ENCODE measurements at regions not wholly inside any gene's neighbourhood (a gene's known extent, or its start where the extent isn't known, plus 50 kb on each side); places are given as distances from the start of the nearest gene placed in this dataset.
"Not testable (repeated sequence)": the region's sequence is repeated elsewhere in the genome, so short reads cannot be mapped to it uniquely, and the experiment has no call there.

DNA sequence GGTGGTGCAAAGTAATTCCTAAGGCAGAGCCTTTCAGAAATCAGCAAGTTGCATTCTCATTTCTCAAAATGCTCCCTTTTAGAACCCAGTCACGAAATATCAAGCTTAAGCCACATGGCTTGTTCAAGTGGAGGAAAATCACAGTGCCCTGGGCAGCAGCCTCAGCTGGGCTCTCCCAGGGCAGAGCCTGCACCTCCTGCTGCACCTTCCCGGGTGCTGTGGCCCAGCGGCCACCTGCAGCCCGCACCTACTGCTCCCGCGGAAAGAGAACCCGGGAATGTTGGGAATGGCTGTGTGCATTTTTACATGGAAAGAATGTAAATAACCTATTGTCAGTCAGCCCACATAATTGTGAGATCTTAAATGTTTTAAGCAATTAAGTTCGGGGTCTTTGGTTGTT lies 396.5 kb upstream of the VSTM2A start:
- no peak for DNase-seq

DNA sequence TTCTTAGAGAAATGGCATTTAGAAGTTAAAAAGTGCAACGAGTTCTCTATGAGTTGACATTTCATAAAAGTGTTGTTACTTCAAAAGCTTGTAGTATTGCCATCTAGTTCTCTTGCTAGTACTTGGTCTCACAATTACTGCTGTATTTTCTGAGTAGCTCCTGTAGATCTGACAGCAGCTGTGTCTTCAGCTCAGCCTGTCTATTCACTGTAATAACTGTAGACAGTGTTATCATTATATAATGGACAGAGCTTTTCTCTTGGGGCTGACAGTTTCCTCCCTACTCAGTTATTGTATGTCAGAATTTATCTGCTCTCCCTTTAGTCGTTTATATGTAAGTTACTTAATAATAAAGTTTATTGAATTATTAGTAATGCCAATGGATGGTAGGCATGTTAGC lies 388.7 kb upstream of the VSTM2A start:
- no peak for DNase-seq

DNA sequence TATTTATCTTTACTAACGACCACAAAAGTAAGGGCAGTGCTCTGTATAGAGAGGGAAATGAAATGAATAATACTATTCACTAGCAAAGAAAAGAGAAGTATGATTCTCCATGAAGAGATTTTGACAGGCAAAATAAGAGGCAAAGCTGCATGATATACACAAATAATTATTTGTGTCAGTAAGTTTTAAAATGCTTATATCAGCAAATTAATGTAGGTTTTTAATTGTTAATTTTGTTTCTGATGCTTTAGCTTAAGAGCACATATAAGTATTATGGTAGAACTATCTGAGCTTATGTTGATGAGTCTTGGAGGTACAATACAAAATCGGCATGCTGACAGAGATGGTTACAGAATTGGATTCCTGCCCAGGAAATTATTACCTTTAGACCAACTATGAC lies 383.1 kb upstream of the VSTM2A start:
- DNase-seq, result no peak

DNA sequence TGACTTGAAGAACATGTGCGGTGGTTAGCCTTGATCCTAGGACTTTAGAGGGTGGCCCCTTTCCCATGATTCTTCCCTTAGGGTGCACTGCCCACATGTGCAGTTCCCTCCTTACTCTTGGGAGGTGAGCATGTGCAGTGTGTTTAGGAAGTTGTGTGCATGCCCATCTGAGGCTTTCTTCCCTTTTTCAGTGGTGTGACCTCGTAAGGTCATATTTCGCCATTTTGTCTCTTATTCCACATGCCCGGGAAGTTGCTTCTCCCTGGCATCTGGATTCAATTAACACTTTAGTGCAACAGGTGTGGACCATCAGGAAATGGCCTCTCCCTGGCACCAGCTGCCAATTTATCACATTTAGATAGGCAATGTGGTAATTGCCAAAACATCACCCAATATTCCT lies 380.6 kb upstream of the VSTM2A start:
- DNase-seq, result no peak

DNA sequence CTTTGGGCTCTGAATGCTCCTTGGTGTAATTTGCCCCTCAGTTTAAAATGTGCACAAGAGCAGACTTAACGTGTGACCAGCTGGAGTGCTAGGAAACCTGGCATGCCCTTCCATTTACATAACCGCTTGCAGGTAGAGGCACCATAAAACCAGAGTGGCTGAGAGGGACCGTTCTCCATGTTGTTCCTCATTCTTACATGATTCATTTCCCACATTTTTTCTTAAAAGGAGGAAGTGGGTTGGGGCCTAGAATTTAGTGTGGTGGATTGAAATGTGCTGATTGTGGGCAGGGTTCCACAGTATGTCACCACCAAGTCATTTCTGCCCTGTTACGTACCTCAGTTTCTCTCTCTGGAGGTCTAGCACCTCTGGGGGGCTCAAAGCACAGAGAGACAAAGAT lies 375.8 kb upstream of the VSTM2A start:
- DNase-seq, result no peak

DNA sequence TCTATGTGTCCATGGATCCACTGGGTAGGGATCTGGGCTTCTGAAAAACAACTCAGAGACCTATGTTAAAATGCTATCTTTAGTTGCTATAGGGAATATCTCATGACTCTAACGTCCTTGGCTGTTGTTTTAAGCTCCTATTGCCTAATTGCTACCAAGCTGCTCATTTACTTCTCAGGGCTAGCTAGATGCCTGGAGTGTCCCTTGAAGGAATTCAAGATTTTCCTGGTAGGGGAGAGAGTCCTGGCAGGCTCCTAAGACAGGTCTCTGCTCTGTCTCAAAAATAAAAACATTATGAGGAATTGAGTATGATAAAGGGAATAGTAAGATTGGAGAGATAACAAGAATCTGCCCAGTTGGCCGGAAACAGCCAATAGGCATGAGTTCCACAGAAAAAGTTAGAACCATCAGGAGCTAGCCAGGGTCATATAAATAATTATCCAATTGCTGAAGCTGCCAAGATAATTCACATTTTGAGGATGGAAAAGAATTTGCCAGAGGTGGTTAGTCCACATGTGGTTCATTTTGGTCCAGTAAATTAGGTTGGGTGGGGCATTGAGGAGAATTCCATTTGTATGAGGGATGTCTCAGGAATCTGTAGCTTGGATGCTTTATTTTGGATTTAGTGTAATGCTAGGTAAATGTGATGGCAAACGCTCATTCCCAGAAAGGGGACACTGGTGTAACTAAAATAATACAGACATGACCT lies 362.7 kb upstream of the VSTM2A start:
- DNase-seq, result no peak

DNA sequence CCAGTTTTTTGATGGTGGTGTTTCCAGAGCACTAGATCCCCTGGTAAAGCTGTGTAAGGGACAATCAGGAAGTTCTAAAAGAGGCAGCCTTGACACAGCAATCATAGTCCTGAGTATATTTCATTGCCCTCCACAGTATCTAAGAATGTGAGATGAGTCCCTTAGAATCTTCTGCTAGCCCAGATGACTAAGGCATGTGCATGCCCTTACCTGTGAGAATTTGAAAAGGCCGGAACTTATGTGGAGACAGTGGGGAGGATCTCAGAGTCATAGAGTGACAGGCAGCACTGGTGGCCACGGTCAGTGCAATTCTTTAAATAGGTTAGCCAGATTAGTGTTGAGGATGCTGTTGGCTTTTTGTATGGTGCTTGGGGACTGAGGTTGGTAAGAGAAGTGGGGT lies 361.4 kb upstream of the VSTM2A start:
- DNase-seq, result no peak

DNA sequence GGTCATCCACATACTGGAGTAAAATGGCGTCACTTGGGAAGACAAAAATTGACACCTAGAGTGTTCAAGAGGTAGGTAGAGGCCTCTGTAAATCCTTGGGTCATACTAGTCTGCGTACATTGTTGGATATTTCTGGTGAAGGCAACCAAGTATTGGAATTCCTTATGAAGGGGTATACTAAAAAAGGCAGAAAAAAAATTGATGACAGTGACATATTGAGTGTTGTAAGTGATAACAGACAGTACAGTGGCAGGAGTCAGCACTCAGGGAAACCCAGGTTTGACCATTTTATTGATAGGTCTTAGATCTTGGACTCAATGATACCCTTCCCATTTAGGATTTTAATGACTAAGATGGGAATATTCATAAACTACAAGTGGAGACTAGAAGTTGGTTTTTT lies 359.1 kb upstream of the VSTM2A start:
- no peak for DNase-seq

DNA sequence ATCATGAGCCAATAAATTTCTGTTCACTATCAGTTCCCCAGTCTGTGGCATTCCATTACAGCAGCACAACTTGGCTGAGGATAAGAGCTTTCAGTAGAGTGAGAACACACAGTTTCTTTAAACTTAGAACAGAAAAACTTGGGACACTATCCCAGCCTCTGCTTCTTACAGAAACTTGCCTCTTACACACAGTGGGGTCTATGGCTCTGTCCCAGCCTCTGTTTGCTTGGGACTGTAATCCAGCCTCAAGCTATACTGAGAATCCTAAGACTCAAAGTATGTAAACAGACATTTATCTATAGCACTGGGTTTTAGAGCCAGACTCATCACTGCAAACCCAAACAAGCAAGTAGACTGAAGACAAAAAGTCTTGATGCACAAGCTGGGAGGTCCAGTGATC lies 355.8 kb upstream of the VSTM2A start:
- no peak for DNase-seq

DNA sequence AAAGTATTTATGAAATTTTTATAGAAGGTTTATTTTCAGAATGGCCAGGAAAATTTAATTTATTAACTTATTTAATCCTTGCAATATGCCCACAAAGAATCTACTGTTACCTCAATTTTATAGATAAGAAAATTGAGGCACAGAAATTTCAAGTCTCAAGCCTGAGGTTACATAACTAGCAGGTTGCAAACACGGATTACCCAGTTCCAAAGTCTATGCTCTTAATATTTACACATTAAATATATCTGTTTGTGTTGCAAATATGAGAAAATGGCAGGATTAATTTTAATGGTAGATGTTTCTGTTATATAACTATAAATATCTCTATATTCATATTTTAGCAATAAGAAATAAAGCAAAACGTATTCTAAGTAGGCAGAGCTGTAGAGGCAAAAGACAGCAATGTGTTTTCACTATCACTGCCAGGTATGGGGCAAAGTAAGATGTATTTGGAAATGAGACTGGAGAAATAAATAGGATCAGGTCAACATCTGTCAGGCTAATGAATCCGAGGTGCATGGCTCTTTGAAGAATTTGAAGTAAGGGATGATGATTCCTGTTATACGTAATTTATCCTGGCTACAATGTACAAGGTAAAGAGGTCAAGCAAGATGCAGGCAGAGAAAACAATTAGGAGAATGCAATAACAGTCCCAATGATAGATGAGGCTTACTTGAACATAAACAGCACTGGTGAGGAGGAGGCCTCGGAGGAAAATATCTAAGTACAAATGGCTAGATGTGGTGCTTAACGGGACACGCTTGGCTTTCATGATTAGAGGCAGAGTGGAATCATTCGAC lies 354.1 kb upstream of the VSTM2A start:
- DNase-seq, result no peak

DNA sequence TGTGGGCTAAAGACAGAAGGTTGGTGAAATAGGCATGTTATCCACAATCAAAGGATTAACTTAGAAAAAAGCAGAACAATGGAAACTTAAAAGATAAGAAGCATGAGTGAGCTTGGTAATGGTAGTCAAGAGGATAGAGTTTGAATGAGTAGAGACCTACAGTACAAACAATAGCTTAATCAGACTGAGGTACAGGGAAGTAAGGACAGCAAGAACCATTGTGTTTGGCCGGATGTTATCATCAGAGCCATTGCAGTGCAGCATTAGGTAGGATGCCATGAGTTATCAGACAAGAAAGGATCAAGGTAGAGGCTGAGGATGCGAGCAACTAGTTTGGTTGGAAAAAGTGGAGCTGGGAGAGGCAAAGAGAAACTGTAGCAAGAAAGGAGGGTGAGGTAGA lies 353.3 kb upstream of the VSTM2A start:
- DNase-seq, result no peak

DNA sequence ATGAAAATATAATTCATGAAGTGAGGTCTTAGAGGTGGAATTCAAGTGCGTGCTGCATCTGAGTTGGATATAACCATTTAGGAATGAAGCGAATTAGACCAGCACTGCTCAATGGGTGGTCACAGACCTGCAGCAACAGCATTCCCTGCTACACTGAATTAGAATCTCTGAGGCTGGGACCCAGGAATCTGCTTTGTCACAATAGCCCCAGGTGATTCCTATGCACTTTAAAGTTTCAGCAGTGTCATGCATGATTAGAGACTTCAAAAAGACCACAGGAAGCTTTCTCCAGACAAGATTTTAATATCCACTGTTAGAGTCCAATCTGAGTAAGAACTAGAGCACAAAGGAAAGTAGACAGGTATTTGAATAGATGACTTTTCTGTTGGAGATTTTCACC lies 352.8 kb upstream of the VSTM2A start:
- no peak for DNase-seq

DNA sequence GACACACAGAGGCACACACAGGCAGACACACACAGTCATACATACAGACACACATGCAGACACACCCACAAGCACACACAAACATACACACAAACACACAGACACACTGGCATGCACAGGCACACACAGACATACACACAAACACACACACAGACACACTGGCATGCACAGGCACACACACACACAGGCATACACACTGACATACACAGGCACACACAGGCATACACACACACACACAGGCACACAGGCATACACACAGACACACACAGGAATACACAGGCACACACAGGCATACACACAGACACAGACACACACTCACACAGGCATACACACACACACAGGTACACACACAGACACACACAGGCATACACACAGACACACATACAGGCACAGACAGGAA lies 340.7 kb upstream of the VSTM2A start:
- no peak for DNase-seq

DNA sequence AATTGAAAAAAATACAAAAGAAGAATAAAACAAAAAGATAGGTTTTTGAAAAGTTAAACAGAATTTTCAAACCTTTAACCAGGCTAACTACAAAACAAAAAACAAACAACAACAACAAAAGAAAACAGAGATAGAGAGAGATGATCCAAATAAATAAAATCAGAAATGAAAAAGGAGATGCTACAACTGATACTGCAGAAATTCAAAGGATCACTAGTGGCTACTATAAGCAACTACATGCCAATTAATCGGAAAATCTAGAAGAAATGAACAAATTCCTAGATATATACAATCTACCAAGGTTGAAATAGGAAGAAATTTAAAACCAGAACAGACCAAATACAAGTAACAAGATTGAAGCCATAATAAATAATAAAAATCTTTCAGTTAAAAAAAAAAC lies 326.8 kb upstream of the VSTM2A start:
- DNase-seq, result no peak

DNA sequence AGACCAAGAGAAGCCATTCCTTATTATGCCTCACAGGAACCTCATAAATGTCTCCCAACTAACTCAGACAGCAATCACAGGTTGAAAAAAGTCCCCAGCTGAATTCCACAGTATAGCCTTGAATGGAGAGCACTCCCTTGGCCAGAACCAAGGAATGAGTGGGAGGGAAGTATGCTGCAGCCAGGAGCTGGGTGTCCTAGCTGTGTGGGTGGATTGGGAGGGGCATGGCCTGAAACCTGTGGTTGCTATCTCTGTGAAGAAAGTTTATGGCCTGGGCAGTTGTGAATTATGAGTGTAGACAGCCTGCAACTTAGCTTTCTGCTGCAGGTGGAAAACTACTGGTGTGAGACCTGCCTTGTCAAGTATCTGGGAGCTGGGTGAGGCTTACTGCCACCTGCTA lies 316.1 kb upstream of the VSTM2A start:
- DNase-seq, result not testable (repeated sequence)

DNA sequence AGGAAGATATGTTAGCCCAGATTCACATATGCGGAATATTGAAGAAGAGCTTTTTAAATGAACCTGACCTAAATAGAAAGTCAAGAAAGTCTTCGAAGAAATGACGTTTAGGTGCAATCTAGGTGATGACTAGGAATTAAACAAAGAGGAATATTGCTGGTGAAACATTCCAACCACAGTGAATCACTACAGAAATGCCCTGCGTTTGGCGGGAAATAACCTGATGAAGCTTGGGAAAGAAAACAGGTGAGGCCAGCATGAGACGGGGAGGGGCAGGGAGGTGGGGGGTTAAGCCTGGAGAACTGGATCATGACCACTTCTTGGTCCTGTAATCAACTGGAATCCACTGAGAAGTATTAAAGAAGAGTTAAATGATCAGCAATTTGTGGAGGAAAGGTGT lies 299.4 kb upstream of the VSTM2A start:
- no peak for DNase-seq

DNA sequence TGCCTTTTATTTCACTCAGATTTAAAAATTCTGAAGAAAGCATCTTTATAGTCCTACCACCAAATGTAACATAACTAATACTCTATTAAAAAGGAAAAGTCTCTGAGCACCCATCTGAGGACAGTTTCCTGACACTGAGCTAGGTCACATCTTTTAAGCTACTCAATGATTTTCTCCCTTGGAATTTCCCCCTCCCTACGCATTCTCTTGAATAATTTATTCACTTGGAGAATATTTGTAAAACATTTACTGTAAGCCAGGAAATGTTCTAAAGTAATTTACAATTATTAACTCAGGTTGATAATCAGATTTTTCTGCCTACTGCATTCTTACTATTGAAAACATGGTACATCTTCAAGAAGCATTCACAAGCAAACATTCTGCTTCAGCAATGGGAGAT lies 297.2 kb upstream of the VSTM2A start:
- DNase-seq, result no peak

DNA sequence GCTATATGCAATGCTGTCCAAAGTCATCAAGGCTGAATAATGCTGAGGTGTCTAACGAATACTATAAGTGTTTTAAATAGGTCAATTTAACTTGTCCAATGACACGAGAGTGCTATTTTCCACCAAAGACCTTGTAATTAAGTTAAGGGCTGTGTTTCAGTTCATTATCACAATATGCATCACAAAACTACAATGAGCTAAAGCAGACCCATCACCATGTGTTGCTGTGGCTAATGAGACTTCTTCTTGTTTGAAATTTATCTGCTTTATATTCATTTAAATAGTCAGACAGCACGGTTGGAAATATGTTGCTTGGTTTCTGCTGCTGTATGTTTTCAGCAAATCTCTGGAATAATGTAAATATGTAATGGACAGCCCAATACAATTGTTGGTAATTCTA lies 292.5 kb upstream of the VSTM2A start:
- DNase-seq, result no peak

DNA sequence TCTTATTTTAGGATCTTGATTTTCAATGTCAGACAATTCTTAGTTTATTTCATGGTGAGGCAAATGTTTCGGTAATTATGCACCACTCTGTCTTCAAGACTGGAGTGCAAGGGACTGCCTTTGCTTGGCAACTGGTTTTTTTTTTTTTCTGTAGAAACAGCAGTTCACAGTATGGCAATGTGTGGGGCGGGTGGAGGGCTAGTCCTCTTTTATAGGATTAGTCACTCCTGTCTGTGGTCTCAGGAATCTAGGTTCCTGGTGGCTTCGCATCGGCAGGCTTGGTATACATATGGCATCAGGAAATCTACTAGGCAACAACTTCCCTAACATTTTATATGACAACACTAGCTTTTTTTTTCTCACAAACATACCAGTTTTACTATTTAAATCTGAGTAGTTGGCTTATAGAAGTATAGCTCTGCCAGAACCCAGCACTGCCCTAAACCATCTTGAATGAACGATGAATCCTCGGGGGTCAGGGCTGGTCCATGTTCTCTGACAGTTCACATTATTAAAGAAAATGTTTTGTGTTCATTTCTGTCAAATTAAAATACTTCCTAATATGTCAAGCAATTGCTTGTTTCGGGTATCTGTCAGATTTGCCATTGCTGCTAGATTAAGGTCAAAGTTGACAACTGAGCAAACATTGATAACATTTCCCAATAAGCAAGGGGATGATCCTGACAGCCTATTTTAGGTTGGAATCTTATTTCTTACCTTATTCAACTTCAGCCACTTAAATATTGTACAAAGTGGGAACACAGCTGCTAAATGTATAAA lies 289.7 kb upstream of the VSTM2A start:
- DNase-seq, result no peak

DNA sequence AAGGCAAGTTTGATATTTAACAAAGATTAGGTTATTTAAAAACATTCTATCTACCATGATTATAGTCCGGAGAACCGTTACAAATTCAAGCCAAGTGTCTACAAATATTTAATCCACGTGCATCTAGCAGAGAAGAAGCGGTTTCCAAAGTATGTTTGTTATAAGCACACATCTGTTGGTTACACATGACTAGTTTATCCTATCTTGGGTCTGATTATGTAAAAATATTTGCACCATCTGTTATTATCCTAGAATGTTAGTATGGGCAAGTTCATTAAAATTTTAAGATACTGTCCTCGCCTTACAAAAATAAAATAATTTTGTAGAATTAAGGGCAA lies 289.2 kb upstream of the VSTM2A start:
- DNase-seq, result no peak

DNA sequence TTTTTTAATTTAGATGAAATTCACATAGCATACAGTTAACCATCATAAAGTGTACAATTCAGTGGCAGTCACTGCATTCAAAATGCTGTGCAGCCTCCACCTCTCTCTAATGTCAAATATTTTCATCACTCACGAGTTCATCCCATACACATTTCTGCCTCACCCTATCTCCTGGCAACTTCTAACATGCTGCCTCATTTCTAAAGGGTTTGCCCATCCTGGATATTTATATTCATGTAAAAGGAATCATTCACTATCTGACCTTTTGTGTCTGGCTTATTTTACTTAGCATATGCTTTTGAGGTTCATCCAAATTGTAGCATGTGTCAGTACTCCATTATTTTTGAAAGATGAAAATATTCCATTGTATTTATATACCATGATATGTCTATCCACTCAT lies 286.9 kb upstream of the VSTM2A start:
- no peak for DNase-seq

DNA sequence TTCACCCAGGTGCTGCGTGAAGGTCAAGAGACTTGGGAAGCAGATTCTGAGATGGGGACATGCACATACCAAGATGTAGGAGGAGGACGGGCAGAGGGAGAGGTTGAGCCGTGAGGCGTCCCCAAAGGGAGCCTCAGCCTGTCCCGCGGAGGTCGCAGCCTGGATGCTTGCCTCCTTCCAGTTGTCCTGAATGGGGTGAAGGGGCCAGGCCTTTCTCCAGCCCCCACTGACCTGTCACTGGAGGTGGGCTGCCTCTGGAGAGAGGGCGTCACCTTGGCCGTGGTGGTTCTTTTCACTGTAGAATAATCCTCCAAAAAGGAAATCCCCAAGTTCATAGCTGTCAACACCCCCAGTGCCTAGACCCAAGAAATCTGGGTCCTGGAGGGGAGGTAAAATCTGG lies 283.0 kb upstream of the VSTM2A start:
- no peak for DNase-seq

DNA sequence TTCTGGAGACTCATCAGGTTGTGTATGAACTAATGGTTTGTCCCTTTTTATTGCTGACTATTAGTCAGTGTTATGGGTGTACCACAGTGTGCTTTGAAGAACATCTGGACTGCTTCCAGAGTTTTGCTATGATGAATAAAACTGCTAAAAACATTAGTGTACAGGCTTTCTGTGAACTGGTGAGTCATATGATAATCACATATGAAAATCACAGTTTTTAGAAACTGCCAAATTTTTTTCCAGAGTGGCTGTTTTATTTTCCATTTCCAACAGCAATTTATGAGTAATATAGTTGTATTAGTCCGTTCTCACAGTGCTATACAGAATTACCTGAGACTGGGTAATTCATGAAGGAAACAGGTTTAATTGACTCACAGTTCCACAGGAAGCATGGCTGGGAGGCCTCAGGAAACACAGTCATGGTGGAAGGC lies 281.2 kb upstream of the VSTM2A start:
- no peak for DNase-seq

DNA sequence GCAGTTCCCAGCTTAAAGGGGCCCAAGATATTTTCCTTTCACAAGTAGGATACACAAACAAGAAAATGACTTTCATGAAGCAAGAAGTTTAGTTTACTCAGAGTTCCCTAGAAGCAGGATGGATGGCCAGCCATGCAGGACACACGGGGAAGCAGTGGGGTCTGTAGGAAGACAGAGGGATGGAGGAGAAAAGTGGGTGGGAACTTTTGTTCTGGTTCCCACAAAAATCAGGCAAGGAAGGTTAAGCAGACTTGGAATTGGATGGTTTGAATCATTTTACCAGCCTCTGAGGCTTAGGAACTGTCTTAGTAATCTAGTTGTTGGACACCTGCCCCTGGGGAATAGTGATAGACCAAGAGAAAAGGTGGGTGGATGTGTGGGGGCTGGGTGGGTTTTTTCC lies 263.3 kb upstream of the VSTM2A start:
- no peak for DNase-seq
